ENCODE measurements at regions not wholly inside any gene's neighbourhood (a gene's known extent, or its start where the extent isn't known, plus 50 kb on each side); places are given as distances from the start of the nearest gene placed in this dataset.

GRCh38 chr5:166412191-166412590 is 1879.3 kb upstream of the WWC1 start:
- no peaks in the 10 kb centered on the region for H3K36me3 ChIP-seq (replicated peaks in 1 of 2; ENCODE audit: insufficient read depth in 1 of 2, low read depth in 2 of 2)
- no peaks in the 10 kb centered on the region for H3K27me3 ChIP-seq
- H3K4me1 ChIP-seq: no peaks in the 10 kb centered on the region
- intact Hi-C loops (cut with DNase I): no loop called here
- no peak overlapping the region for H3K4me3 ChIP-seq
- 67 to 79% methylated on average over 11 of the region's 11 CpGs for WGBS, 2 donors
- ATAC-seq (no peak), DNase-seq (no peak)
- no peak overlapping the region for H3K27ac ChIP-seq
- TF ChIP-seq CTCF (IDR thresholded peaks at IDR 0.05) (no peak), POLR2A (IDR thresholded peaks at IDR 0.05) (no peak)
- H3K9me3 ChIP-seq: no peaks in the 10 kb centered on the region

DNA sequence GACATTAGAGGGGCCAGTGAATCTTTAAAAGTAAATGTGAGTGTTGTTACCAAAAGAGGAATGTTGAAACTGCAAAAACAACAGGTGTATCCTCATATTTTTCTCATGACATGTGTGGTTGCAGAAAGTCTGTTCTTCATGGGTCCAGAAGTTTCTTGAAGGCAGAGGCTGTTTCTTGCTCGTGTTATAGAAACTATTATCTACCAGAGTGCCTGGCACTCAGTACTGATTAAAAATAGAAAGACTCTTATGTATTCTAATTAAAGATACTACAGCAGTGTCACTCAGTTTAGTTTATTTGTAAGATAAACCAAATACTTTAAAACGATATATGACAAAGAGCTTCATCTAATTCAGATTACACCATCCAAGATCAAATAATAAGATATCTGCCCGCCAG is 1864.2 kb upstream of the WWC1 start:
- H3K36me3 ChIP-seq (replicated peaks in 1 of 2; ENCODE audit: insufficient read depth in 1 of 2, low read depth in 2 of 2): no peaks in the 10 kb centered on the region
- WGBS, 2 donors: 15 to 28% methylated on average over 3 of the region's 3 CpGs
- TF ChIP-seq CTCF (IDR thresholded peaks at IDR 0.05): no peak
- ATAC-seq (no peak), DNase-seq (no peak)
- H3K9me3 ChIP-seq: no peaks in the 10 kb centered on the region
- H3K4me3 ChIP-seq: no peak overlapping the region
- intact Hi-C loops (cut with DNase I): no loop called here
- no peaks in the 10 kb centered on the region for H3K4me1 ChIP-seq
- no peak overlapping the region for H3K27ac ChIP-seq
- H3K27me3 ChIP-seq: no peaks in the 10 kb centered on the region

GRCh38 chr5:166428264-166428803 is 1863.1 kb upstream of the WWC1 start:
- H3K36me3 ChIP-seq (replicated peaks in 1 of 2; ENCODE audit: insufficient read depth in 1 of 2, low read depth in 2 of 2): no peaks in the 10 kb centered on the region
- DNase-seq (no peak), ATAC-seq (no peak)
- no peaks in the 10 kb centered on the region for H3K4me1 ChIP-seq
- intact Hi-C loops (cut with DNase I): no loop called here
- H3K27me3 ChIP-seq: no peaks in the 10 kb centered on the region
- H3K4me3 ChIP-seq: no peak overlapping the region
- no peak overlapping the region for H3K27ac ChIP-seq
- H3K9me3 ChIP-seq: no peaks in the 10 kb centered on the region
- TF ChIP-seq CTCF (IDR thresholded peaks at IDR 0.05) (no peak), POLR2A (IDR thresholded peaks at IDR 0.05) (no peak)
- 81 to 84% methylated on average over 2 of the region's 2 CpGs for WGBS, 2 donors

- 28 to 32% methylated on average over 5 of the region's 5 CpGs for WGBS, 2 donors
- no peaks in the 10 kb centered on the region for H3K36me3 ChIP-seq (replicated peaks in 1 of 2; ENCODE audit: insufficient read depth in 1 of 2, low read depth in 2 of 2)
- H3K27me3 ChIP-seq: no peaks in the 10 kb centered on the region
- no peak for TF ChIP-seq CTCF (IDR thresholded peaks at IDR 0.05)
- H3K27ac ChIP-seq: no peak overlapping the region
- no peaks in the 10 kb centered on the region for H3K9me3 ChIP-seq
- H3K4me1 ChIP-seq: no peaks in the 10 kb centered on the region
- intact Hi-C loops (cut with DNase I): no loop called here
- no peak overlapping the region for H3K4me3 ChIP-seq
- DNase-seq (no peak), ATAC-seq (no peak)
Measured at GRCh38 chr5:166430491-166431319, 1860.7 kb upstream of the WWC1 start.

DNA sequence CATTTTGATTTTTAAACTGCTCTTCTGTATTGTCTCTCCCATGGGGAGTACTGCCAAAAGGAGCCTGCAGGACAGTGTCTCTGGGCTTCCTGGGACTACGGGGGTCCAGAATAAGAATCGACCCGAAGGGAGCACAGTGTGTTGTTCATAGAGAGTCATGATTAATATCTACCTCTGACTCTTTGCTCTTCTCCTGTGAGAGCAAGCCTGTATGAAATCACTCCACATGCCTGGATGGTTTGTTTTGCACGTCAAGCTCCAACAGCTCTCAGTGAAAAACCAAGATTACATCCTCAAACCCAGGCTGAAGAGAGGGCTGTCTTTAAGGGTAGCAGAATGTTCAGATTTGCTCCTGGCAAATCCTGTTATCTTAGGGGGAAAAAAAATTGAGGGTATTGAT is 1860.0 kb upstream of the WWC1 start:
- no peak for TF ChIP-seq POLR2A (IDR thresholded peaks at IDR 0.05)
- no peak for TF ChIP-seq CTCF (IDR thresholded peaks at IDR 0.05)
- Histone ChIP-seq H3K27me3 (no peaks in the 10 kb centered on the region), H3K36me3 (replicated peaks in 1 of 2; ENCODE audit: insufficient read depth in 1 of 2, low read depth in 2 of 2) (no peaks in the 10 kb centered on the region), H3K27ac (no peak overlapping the region), H3K9me3 (no peaks in the 10 kb centered on the region), H3K4me1 (no peaks in the 10 kb centered on the region), H3K4me3 (no peak overlapping the region)
- WGBS, 2 donors: 26% methylated on average over 4 of the region's 4 CpGs
- intact Hi-C loops (cut with DNase I): no loop called here
- ATAC-seq (no peak), DNase-seq (no peak)
